SW480 (cell line): ENCODE measurements at regions not wholly inside any gene's neighbourhood (a gene's known extent, or its start where the extent isn't known, plus 50 kb on each side); places are given as distances from the start of the nearest gene placed in this dataset.
"Not testable (repeated sequence)": the region's sequence is repeated elsewhere in the genome, so short reads cannot be mapped to it uniquely, and the experiment has no call there.

Experiments
- DNase-seq: peaks from one replicate; pipeline ENCODE4 v3.0.0-alpha.2; 2016; ENCODE audit warnings: low spot score

DNA sequence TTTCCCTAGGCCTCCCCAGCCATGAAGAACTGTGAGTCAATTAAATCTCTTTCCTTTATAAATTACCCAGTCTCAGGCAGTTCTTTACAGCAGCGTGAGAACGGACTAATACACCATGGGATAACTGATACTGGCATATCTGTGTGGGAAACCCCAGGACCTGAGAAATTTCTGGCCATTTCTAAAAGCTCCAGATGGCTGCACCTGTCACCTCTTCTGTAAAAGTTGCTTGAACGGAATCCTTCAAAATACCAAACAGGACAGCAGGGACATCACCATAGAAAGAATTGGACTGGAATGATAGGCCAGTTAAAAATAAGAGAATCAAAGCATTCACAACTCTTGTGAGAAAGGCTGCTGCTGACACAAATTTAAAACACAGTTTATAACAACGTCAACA, 134.0 kb upstream of the FOXD4L5 start:
- not testable (repeated sequence) for DNase-seq

DNA sequence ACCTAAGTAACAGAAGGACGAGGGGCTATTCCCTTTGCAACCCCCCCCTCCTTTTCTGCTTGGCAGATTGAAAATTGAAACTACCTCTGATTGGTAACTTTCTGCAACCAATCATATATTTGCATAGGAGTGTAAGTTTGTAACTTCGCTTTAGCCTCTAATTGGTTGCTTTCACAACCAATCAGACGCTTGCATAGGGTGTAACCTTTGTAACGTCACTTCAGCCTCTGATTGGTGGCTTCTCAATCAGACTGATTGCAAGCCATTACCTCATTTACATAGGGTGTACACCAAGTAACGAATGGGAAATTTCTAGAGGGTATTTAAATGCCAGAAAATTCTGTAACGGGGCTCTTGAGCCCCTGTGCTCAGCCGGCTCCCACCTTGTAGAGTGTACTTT, 131.9 kb upstream of the FOXD4L5 start:
- not testable (repeated sequence) for DNase-seq

GRCh38 chr9:65414249-65414648, 129.2 kb upstream of the FOXD4L5 start:
- DNase-seq: not testable (repeated sequence)

GRCh38 chr9:65413371-65413770, 128.4 kb upstream of the FOXD4L5 start:
- not testable (repeated sequence) for DNase-seq

DNA sequence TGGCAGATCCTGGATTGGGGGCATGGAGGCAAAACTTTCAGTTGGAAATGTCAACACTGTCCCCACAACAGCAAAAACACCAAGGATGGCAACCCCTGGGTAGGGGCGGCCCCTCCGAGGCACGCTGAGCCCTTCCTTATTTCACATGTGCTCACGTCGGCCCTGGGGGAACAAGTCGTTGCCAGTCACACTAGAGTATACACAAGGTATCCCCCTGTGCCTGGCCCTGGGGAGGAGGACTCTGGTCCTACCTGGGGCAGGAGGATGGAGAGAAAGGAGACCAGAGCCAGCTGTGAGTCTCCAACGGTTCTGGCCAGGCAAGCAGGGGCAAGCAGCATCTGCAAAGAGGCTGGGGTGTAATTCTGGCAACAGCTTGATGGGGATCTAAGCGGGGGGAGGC, 126.9 kb upstream of the FOXD4L5 start:
- DNase-seq: no peak

DNA sequence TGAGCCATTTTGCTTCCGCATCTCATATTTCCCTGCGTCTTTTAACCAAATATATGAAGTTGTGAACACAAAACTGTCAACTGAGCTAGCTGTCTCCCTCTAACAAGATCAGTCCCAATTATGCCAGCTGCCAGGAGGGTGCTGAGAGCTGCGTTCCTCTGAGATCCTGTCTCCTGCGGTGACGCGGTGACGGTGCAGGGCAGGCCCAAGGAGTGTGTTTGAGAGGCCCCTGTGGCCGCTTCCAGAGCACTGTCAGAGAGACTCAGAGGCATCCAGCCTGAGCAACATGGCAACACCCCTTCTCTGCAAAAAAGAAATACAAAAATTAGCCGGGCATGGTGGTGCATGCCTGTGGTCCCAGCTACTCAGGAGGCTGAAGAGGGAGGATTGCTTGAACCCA, 126.3 kb upstream of the FOXD4L5 start:
- DNase-seq: no peak

DNA sequence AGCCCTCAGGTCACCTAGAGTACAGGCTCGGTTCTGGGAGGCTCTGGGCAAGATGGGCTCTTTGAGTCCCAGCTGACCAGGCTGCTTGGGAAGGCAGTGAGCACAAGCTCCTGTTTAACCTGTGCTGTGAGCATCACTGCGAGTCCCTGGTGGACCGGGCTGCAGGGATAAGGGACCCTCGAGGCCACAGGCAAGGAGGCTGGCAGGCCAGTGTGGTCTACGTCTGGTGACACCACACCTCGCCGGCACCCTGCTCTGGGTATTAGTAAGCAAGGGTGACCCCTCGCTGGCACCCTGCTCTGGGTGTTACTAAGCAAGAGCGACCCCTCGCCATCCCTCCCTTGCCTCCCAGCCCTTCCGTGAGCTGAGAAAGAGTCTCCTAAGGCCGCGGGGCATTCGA, 125.9 kb upstream of the FOXD4L5 start:
- no peak for DNase-seq

- no peak for DNase-seq
These were observed 124.5 kb upstream of the FOXD4L5 start for GRCh38 chr9:65409471-65409980.

DNA sequence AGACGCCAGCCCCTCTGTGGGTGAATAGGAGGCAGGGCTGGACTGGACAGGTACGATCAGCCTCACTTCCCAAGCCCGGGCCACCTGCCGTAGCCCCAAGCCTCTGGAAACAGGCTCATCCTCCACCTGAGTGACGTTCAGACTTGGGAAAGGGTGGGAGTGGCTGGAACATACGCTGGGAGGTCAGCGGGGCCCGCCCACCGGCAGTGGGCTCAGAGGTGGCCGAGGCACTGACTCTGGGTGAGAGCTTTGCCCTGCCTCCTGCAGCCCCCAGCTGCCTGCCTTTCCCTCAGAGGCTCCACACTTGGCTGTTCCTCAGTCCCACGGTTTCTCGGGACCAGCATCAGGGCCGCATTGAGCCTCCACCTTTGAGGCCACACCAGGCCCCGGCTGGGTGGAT, 123.8 kb upstream of the FOXD4L5 start:
- DNase-seq: not testable (repeated sequence)

GRCh38 chr9:65406625-65407024, 121.6 kb upstream of the FOXD4L5 start:
- not testable (repeated sequence) for DNase-seq

DNA sequence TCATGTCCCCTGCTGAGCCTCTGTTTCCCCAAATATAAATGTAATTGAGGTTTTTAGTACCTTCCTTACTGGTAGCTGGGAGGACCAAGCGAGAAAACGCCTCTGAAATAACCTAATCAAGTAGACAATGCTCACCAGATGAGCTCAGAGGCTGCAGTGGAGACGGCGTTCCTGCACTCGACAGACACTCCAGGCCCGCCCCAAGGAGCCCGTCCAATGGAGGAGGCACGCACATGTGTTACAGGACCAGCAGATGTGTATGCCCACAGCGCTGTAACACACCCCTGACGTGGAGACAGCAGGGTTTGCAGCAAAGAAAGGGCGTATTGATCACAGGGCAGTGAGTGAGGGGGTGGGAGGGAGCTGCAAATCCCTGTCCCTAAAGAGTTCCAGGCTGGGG, 120.8 kb upstream of the FOXD4L5 start:
- not testable (repeated sequence) for DNase-seq

GRCh38 chr9:65405253-65405652, 120.2 kb upstream of the FOXD4L5 start:
- no peak for DNase-seq

DNA sequence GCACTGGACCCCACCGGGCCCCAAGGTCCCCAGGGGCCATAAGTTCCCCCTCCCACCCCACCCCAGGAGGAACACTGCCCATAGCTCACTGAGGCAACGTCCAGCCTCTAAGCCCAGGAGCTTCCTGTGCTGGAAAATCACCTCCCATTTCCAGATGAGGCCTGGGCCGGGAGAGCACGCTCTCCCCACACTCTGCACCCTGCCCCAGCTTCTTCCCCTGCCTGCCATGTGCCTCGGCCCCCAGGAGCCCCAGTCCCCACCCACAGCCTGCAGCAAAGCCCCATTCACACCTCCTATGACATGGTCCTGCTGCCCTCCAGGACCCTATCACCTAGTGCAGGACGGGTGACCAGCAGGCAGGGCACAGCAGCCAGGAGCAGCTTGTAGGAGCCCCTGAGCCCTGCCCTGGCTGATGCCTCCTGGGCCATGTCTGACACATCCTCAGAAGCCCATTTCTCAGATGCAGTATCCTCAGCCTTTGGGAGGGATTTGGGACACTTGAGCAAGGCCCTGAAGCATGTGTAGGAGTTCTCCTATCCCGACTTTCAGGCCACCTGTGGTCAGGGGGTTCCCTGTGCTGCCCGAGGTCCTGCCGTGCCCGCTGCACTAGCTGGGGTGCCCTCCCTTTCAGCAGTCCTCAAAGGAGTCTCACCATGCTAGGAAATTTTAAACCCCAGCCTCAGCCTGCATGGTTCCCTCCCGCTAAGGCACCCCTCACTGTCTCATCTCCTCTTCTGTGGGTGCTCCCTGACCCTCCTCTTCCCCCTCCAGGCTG, 119.4 kb upstream of the FOXD4L5 start:
- no peak for DNase-seq

DNA sequence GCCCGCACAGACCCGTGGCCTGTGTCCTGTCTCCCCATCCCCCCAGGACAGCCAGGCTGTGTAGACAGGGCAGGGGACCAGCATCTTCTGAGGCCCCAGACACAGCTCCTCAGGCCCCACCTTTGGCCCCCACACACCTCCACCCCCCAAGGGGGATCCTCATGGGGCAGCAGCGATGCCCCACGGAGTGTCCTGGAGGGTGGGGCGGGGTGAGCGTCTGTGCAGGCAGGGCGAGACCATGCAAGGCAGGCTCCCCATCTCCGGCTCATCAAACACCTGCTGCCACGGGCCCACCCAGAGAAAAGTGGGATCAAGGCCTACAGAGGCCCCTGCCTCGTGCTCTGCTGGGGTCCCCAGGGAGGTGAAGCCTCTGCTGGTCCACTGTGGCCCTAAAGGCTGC, 118.7 kb upstream of the FOXD4L5 start:
- no peak for DNase-seq

DNA sequence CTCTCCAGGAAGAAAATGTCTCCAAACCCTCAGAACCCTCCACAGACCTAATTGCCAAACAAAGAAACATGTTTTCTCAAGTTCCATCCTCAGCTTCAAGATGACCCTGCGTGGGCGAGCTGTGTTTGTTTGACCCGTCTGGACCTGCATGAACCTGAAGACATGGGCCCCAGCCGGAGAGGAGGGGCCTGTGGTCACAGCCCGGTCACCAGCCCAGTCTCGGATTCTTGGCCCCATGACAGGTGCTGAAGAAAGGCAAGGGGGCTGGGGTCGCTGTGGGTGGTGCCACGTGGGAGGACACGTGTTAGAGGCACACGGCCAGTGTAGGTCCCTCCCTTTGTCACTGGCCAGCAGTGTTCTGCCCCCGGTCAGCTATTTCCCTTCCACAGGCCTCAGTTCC, 118.1 kb upstream of the FOXD4L5 start:
- not testable (repeated sequence) for DNase-seq

DNA sequence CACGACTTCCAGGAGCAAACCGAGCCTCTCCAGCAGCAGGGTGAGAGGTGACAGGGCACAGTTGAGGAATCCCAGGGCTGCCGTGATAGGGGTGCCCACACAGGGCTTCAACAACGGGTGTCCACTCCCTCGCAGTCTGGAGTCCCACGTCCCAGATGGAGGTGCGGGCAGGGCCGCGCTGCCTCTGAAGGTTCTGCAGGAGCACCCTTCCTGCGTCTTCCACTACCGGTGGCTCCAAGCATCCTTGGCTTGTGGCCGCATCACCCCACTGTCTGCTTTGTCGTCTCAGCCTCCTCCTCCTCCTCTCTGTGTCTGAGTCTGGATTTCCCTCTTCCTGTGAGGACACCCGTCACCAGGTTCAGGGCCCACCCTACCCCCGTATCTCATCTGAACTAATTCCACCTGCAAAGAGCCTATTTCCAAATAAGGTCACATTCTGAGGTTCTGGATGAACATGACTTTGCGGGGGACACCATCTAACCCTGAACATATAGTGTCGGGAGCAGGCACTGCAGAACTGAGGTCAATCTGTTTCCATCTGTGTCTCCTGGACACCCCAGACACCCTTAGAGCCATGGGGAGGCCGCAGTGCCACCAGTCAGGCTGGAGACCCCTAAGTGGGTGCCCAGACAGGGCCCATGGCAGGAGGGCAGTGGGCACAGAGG, 117.3 kb upstream of the FOXD4L5 start:
- DNase-seq: not testable (repeated sequence)

- DNase-seq: not testable (repeated sequence)
These were observed 116.5 kb upstream of the FOXD4L5 start for GRCh38 chr9:65401456-65402045.

GRCh38 chr9:65400886-65401285, 115.9 kb upstream of the FOXD4L5 start:
- no peak for DNase-seq

DNA sequence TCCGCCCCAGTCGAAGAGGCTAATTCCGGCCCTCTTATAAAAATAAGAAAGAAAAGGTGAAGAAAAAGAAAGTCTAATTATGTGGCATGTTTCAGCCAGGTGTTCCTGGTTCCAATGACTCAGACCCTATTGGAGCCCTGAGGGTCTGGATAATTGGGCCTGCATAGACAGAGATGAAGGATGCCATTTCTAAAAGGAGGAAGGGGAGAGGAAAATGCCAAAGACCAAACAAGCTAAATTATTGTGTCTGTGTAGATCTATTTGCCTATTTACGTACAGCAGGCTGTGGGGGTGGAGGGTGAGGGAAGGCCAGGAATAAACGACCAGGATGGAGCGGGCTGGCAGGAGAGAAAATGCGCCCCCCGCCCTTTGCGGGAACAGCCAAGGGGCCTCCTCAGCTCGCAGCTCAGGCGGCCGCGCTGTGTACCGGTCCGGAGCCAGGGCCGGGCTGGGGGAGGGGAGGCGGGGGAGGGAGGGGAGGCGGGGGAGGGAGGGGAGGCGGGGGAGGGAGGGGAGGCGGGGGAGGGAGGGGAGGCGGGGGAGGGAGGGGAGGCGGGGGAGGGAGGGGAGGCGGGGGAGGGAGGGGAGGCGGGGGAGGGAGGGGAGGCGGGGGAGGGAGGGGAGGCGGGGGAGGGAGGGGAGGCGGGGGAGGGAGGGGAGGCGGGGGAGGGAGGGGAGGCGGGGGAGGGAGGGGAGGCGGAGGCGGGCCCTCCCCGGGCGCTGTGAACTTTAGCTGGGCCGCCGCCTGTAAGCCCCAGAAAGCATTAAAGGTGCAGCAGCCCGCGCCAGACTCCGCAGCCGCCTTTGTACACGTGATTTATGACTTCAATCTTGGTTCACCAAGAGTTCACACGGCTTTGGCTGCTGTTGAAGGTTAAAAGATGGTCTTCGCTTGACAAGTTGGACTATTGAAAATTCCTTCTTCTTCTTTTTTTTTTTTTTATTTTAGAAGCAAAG, 113.0 kb upstream of the FOXD4L5 start:
- DNase-seq: peak; percentile 6

DNA sequence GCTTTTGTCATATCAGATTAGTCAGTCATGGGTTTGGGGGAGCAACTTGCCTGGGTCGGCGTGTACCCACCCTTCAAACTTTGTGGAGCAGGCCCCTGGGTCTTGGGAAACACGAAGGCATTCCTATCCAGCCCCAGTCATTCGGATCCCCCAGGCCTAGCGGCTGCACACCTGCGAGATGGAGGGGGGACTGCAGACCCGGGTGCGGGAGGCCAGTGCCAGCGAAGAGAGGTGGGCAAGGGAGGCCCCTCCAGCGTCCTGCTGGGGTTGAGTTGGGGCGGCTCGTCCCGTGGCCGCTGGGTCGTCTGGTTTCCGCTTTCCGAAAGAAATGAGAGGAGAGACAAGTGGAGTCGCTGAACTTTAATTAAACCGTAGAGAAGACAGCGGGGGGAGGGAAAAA, 112.2 kb upstream of the FOXD4L5 start:
- not testable (repeated sequence) for DNase-seq

GRCh38 chr9:65396601-65397000, 111.6 kb upstream of the FOXD4L5 start:
- not testable (repeated sequence) for DNase-seq

DNA sequence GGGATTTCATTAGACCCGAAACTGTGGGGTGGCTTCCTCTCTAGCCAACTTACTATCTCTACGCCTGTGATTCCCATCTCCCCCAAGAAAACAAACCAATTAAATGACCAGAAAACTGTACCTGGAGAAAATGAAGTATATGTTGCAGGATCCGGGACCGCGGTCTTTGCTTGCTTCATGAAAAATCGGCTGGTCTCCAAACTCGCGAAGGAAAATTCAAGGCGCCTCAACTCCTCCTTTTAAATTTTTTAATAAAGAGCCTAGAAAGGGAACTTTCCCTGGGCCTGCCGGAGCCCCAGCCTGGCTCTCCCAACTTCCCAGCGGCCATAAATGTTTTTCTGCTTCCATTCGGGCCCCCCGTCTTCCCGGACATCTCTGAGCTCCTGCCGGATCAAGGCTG, 110.8 kb upstream of the FOXD4L5 start:
- not testable (repeated sequence) for DNase-seq
